GM10266 (cell line): ENCODE measurements at regions not wholly inside any gene's neighbourhood (a gene's known extent, or its start where the extent isn't known, plus 50 kb on each side); places are given as distances from the start of the nearest gene placed in this dataset.

Experiments
- DNase-seq: peaks from one replicate; pipeline ENCODE4 v3.0.0; 2012; ENCODE audit errors: extremely low spot score
- TF ChIP-seq, protein P1 (sequence below): IDR thresholded peaks from 2 replicates; pipeline ENCODE4 v1.5.1; 2012; ENCODE audit warnings: mild to moderate bottlenecking, low read depth; ENCODE audit not compliant: control insufficient read depth, insufficient read depth; ENCODE audit errors: missing control alignments

- no peak for DNase-seq
These were observed 231.5 kb upstream of the FMR1 start for GRCh38 chrX:147680251-147680650.

GRCh38 chrX:147693511-147693910, 218.2 kb upstream of the FMR1 start:
- TF ChIP-seq, protein P1, sequence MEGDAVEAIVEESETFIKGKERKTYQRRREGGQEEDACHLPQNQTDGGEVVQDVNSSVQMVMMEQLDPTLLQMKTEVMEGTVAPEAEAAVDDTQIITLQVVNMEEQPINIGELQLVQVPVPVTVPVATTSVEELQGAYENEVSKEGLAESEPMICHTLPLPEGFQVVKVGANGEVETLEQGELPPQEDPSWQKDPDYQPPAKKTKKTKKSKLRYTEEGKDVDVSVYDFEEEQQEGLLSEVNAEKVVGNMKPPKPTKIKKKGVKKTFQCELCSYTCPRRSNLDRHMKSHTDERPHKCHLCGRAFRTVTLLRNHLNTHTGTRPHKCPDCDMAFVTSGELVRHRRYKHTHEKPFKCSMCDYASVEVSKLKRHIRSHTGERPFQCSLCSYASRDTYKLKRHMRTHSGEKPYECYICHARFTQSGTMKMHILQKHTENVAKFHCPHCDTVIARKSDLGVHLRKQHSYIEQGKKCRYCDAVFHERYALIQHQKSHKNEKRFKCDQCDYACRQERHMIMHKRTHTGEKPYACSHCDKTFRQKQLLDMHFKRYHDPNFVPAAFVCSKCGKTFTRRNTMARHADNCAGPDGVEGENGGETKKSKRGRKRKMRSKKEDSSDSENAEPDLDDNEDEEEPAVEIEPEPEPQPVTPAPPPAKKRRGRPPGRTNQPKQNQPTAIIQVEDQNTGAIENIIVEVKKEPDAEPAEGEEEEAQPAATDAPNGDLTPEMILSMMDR, result no peak
- DNase-seq, result no peak

More at GRCh38 chrX:147680251-147680650, 231.5 kb upstream of the FMR1 start:
- TF ChIP-seq, protein P1, result no peak

GRCh38 chrX:147699061-147699460, 212.7 kb upstream of the FMR1 start:
- TF ChIP-seq, protein P1, result no peak
- no peak for DNase-seq

- DNase-seq, result no peak
- TF ChIP-seq, protein P1, result no peak
These were observed 201.4 kb upstream of the FMR1 start for GRCh38 chrX:147710301-147710700.

DNA sequence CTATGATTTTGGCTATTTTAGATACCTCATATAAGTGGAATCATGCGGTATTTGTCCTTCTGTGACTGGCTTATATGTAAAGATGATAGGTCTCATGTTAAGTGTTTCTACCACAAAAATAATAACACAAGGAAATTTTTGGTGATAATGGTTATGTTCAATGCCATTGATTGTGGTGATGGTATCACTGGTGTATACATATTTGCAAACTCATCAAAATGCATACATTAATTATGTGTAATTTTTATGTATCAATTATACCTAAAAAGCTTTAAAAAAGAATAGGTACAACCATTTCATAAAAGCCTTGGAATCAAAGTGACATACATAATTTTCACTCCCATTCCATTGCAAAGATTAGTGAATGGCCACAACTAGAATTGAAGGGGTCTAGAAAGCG, 178.3 kb upstream of the FMR1 start:
- DNase-seq, result no peak
- TF ChIP-seq, protein P1, result no peak

DNA sequence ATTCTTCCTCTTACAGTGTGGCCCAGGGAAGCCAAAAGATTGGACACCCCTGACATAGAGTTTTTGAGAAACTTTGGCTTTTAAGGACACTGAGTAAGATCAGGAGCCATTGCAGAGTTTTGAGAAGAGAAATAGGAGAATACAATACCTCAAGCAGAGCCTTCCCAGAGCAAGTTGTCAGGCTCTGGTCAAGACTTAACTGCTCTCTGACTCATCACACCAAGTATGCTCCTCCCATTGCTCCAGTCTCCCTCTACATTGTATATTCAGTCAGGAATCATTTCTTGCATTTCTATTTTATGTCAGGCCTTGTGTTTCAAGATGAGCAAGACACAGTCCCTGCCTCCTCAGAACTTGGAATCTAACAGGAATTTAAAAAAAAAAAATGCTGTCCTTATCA, 176.4 kb upstream of the FMR1 start:
- no peak for DNase-seq
- TF ChIP-seq, protein P1, result no peak

DNA sequence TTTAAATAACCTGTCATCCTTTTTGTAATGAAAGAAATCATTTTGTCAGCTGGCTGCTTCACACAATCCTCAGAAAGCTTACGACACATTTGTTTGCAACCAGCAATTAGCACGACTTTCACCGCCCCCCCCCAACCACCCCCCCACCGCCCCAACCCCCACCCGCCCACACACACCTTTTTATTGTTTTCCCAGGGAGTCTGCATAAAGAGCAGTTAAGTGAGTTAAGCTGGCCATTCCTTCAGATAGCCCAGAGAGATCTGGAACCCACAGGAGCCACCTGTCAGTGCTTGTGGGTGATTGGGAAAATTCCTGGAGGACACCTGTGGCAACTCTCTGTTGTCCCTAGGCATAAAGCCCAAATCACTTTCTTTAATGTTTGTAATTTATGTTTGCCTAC, 175.7 kb upstream of the FMR1 start:
- DNase-seq, result no peak
- TF ChIP-seq, protein P1, result no peak
